ENCODE measurements at regions not wholly inside any gene's neighbourhood (a gene's known extent, or its start where the extent isn't known, plus 50 kb on each side); places are given as distances from the start of the nearest gene placed in this dataset.

DNA sequence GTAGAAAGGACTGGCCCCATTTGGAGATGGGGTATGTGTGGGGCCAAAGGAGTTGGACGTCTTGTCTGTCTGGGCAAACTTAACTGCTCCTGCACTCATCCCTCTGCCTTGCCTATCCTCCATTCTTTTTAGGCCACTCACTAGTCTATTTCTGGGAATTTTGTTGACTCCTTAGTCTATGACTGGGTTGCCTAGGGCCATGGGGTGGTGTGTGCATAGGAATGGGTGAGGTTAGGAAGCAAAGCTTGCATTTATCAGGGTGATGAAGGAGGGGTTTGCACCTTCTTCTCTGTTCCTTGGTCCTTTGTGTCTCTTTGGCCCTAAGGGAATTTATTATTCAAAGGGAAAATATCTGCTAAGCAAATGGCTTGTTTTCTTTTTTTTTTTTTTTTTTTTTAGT is 80.9 kb upstream of the OR9Q1 start:
- TF ChIP-seq, protein P1, sequence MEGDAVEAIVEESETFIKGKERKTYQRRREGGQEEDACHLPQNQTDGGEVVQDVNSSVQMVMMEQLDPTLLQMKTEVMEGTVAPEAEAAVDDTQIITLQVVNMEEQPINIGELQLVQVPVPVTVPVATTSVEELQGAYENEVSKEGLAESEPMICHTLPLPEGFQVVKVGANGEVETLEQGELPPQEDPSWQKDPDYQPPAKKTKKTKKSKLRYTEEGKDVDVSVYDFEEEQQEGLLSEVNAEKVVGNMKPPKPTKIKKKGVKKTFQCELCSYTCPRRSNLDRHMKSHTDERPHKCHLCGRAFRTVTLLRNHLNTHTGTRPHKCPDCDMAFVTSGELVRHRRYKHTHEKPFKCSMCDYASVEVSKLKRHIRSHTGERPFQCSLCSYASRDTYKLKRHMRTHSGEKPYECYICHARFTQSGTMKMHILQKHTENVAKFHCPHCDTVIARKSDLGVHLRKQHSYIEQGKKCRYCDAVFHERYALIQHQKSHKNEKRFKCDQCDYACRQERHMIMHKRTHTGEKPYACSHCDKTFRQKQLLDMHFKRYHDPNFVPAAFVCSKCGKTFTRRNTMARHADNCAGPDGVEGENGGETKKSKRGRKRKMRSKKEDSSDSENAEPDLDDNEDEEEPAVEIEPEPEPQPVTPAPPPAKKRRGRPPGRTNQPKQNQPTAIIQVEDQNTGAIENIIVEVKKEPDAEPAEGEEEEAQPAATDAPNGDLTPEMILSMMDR (conservative IDR thresholded peaks at IDR 0.05; ENCODE audit: low read length) = no peak
- no peak for TF ChIP-seq EZH2phosphoT487 (IDR thresholded peaks at IDR 0.05; ENCODE audit: borderline replicate concordance, low read depth, low read length)

Data from OCI-LY7 (cell line).